ENCODE measurements at regions not wholly inside any gene's neighbourhood (a gene's known extent, or its start where the extent isn't known, plus 50 kb on each side); places are given as distances from the start of the nearest gene placed in this dataset.

DNA sequence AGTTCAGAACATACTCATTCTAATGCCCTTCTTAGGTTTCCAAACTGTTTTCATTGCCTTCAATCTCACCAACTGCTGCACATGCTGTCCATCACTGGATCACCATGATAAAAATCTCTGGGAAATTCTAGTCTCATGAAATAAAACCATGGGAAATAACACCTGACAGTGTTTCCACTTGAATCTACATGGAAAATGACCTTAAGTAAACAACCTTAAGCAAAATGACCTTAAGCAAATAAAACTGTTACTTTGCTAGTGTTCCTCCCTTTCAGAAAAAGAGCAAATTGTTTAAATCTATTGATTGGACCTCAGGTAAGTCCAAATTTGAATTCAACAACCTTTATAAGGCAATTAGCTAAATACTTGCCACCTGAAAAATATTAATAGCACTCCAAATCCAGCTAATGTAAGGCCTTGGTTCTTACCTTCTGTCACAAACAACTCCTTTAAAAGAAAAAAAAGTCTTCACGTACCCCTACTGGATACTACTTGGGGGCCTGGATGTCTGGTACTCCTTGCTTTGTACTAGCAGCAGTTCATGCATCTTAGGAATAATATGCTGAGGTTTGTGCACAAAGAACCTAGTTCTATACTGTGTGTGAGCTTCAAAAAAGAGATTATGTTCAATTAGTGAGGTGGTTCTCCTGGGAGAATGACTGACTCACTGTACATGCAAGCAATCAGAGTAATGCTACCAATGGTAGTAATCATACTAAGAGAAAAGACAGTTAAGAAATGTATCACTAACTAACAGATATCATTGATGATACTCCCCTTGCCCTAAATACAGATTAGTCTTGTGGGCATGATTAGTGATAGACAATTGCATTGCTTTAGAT, 630.4 kb downstream of the PSAT1 start:
- DNase-seq: no peak

DNA sequence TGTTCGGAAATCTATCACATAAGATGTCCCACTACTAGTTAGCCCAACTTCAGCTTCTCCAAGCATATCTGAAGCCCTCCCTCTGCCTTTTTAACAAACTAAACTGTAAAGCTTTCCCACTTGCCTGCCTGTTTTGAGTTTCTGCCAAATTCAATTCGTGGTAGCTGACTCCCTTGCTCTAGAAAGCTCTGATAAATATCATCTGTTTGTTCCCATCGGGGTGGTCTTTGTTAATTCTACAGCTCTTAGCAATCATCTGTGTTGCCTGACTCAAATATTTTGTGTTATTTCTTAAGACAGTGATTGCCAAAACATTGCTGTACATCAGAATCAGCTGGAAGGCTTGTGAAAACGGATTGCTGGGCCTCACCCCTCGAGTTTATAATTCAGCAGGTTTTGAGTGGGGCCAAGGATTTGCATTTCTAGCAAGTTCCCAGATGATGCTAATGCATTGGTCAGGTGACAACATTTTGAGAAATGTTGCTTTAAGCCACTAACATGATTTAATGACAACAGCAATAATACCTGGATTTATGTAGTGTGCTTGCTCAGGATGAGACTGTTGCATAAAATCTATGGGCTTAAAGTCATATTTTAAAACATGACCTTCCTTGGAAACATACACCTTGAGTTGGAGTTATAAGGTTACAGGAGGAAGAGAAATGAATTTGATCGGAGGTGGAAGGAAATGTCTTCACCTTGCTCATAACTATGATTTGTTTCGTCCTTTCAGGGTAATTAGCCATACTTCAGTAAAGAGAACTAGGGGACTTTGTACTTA, 631.9 kb downstream of the PSAT1 start:
- DNase-seq: no peak

- DNase-seq: no peak
These were observed 633.4 kb downstream of the PSAT1 start for GRCh38 chr9:78930281-78930680.

GRCh38 chr9:78932849-78933627, 636.1 kb downstream of the PSAT1 start:
- no peak for DNase-seq

GRCh38 chr9:78934880-78935279, 636.9 kb upstream of the TLE4 start:
- DNase-seq: no peak

GRCh38 chr9:78938821-78939220, 632.9 kb upstream of the TLE4 start:
- DNase-seq: no peak

- no peak for DNase-seq
These were observed 632.3 kb upstream of the TLE4 start for GRCh38 chr9:78939311-78940065.

GRCh38 chr9:78940121-78940855, 631.5 kb upstream of the TLE4 start:
- no peak for DNase-seq

DNA sequence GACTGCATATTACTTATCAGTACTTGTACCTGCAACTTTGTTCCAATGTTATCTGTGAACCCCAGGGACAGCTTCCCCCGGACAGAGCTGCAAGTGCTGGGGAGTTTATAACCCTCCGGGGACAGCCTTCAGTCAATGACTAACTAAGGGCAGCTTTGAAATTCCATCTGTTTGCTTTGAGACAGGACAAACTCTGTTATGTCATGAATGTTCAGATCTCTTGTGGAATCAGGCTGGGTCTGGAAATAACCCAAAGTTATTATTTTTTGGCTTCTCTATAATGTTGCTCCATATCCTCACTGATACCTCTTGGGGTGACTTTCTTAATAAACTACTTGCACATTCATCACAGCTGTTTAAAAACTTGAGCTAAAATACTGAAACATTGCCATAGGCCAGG, 617.5 kb upstream of the TLE4 start:
- DNase-seq: no peak

GRCh38 chr9:78958892-78959291, 612.9 kb upstream of the TLE4 start:
- DNase-seq: no peak

DNA sequence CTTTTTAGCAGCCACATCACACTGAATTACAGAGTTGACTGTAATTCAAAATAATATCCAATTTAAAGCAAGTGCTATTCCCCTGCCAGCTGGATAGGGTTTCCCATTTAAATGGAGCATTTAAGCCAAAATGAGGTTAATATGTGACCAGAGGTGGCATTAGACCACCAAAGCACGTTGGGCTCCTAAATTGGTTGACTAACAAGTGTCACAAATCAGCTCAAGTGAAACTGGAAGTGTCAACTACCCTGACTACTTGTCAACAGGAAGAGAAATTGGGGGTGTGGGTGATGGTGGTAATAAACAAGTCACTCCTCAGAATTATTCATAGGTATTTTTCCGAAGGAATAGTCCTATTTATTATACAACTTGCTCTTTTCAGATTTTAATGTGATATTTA, 609.6 kb upstream of the TLE4 start:
- DNase-seq: no peak

DNA sequence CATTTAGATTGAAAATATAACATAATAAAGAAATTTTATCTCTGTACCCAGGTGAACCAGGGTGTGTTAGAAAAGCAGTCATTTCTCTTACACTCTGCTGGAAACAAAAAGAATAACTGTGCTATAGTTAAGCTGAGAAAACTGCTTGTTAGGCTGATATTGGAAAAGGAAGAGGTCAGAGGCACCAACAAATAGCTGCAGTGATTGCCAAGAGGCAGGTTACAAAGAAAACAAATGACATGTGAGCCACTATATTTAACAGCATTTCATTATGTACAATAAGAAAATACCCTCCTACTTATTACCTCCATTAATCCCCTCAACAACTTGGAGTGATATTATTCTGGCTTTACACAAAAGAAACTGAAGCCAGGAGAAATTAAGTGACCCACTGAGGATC, 607.9 kb upstream of the TLE4 start:
- no peak for DNase-seq

- no peak for DNase-seq
These were observed 604.1 kb upstream of the TLE4 start for GRCh38 chr9:78967596-78968217.

- no peak for DNase-seq
These were observed 601.4 kb upstream of the TLE4 start for GRCh38 chr9:78970375-78970774.

GRCh38 chr9:78971540-78971939, 600.2 kb upstream of the TLE4 start:
- no peak for DNase-seq

DNA sequence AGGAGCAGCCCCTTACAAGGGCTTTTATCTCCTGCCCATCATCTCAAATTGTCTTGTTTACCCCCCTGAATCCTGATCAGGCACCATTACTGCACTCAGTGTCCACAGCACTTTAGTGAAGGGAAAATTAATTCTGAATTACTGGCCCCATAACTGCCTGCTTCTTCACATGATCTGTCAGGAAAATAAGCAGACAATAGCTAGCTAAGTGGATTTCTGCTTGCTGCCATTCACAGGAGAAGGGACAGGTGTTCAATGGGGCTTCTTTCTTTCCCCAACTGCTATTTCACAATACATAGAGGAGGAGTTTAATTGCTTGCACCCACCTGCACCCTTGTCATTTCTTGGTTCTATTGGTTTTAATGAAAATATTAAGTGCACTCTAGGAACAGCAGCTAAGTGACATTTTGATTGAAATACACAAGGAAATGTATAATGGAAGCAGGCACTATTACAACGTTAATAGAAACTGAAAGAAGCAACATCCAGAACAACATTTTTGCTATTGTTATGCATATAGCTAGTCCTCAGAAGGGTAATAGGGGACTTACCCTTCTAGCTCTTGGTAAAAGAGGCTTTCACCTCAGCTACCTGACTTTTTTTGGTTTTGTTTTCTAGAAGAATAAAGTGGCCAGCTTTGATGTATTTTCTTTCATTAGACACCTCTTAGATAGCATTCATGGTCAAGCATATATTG, 599.3 kb upstream of the TLE4 start:
- no peak for DNase-seq

DNA sequence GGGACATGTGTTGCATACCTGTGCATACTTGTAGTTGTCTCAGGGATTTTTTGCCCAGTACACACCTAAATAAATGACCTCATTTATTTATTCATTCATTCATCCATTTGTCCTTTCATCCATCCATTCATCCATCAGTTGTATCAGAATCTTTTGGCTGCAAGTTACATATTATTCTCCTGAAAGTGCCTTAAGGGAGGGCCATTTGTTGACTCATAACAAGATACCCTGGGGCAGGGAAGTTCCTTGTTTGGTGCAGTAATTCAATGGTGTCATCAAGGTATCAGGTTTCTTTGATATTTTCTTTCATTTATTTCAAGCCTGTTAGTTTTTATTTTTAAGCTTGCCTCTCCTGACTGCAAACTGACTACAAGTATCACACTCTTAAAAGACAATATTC, 597.9 kb upstream of the TLE4 start:
- no peak for DNase-seq

GRCh38 chr9:78982849-78983248, 588.9 kb upstream of the TLE4 start:
- no peak for DNase-seq

DNA sequence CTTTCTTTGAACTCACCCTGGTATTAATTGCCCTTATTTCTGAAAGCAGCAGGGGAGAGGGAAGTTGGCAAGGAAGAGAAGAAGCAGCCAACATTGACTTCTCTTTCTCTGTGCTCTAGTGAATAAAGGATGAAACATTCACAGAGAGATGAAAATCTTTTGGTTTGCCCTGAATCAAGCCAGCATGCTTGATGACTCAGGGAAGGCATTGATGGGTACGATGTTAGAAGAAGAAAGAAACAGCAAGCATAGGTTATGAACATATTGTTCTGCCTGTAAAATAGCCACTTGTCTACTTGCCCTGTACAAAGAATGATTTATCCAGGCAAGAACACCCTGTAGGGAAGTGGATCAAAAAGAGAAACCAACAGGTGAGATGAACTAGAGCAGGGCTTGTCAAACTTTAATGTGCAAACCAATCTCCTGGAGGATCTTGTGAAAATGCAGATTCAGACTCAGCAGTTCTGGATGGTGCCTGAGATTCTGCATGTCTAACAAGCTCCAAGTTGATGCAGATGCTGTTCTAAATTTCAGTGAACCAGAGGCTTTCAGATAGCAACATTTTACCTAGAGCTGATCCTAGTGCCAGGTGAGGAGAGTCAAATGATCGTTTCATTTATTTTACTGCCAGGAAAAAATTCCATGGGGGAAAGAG, 586.6 kb upstream of the TLE4 start:
- no peak for DNase-seq

- no peak for DNase-seq
These were observed 585.3 kb upstream of the TLE4 start for GRCh38 chr9:78986446-78986845.
